ENCODE measurements at regions not wholly inside any gene's neighbourhood (a gene's known extent, or its start where the extent isn't known, plus 50 kb on each side); places are given as distances from the start of the nearest gene placed in this dataset.

DNA sequence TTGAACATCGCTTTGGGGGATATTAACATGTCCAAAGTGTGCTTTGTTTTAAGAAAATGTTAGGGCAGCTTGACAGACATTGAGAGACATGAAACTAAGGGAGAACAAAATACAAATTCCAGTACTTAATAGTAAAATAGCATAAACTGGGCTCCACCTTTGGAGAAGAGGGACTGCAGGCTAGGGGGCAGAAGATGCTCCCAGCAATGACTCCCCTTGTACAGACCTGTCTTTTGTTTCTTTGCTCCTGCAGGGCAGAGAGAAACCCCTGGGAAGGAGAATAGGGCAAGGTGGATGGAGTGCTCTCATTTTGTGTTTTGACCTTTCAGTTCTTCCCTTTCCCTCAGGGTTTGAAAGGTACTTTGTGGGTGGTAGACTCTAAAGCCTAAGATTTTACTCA, 115.6 kb upstream of the PLCB4 start:
- Histone ChIP-seq H3K36me3 (ENCODE audit: control insufficient read depth in 2 of 2, insufficient read depth in 1 of 2, low read length in 2 of 2) (no peaks in the 10 kb centered on the region; a peak in 1 of 3 replicates), H3K4me3 (ENCODE audit: low read depth, low read length) (no peak overlapping the region), H3K27ac (ENCODE audit: extremely low read depth, low read depth, low read length) (no peak overlapping the region), H3K9me3 (ENCODE audit: control insufficient read depth, insufficient read depth, low read depth, low read length) (no peaks in the 10 kb centered on the region), H3K4me1 (ENCODE audit: control insufficient read depth, insufficient read depth, low read length) (no peaks in the 10 kb centered on the region)
- TF ChIP-seq, protein P1, sequence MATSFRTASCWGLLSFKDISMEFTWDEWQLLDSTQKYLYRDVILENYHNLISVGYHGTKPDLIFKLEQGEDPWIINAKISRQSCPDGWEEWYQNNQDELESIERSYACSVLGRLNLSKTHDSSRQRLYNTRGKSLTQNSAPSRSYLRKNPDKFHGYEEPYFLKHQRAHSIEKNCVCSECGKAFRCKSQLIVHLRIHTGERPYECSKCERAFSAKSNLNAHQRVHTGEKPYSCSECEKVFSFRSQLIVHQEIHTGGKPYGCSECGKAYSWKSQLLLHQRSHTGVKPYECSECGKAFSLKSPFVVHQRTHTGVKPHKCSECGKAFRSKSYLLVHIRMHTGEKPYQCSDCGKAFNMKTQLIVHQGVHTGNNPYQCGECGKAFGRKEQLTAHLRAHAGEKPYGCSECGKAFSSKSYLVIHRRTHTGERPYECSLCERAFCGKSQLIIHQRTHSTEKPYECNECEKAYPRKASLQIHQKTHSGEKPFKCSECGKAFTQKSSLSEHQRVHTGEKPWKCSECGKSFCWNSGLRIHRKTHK (tag by site-specific recombination; IDR thresholded peaks at IDR 0.05) = no peak
- TF ChIP-seq ZNF596 (tag by site-specific recombination; IDR thresholded peaks at IDR 0.05) (no peak), ZNF529 (tag by site-specific recombination; IDR thresholded peaks at IDR 0.05; ENCODE audit: insufficient replicate concordance) (no peak), ZNF23 (tag by site-specific recombination; IDR thresholded peaks at IDR 0.05; ENCODE audit: borderline replicate concordance) (no peak), KLF9 (tag by site-specific recombination; IDR thresholded peaks at IDR 0.05; ENCODE audit: low read depth) (no peak), GLI2 (tag by site-specific recombination; IDR thresholded peaks at IDR 0.05; ENCODE audit: borderline replicate concordance, low read depth) (no peak), ZNF510 (tag by site-specific recombination; IDR thresholded peaks at IDR 0.05; ENCODE audit: insufficient replicate concordance) (no peak), ZNF223 (tag by site-specific recombination; IDR thresholded peaks at IDR 0.05) (no peak), ZNF121 (tag by site-specific recombination; IDR thresholded peaks at IDR 0.05) (no peak), ZNF354C (tag by site-specific recombination; IDR thresholded peaks at IDR 0.05; ENCODE audit: borderline replicate concordance, low read depth) (no peak), ZNF366 (tag by site-specific recombination; conservative IDR thresholded peaks at IDR 0.05) (no peak), ZNF549 (tag by site-specific recombination; IDR thresholded peaks at IDR 0.05) (no peak), IKZF3 (tag by site-specific recombination; IDR thresholded peaks at IDR 0.05) (no peak)
- TF ChIP-seq, protein P2, sequence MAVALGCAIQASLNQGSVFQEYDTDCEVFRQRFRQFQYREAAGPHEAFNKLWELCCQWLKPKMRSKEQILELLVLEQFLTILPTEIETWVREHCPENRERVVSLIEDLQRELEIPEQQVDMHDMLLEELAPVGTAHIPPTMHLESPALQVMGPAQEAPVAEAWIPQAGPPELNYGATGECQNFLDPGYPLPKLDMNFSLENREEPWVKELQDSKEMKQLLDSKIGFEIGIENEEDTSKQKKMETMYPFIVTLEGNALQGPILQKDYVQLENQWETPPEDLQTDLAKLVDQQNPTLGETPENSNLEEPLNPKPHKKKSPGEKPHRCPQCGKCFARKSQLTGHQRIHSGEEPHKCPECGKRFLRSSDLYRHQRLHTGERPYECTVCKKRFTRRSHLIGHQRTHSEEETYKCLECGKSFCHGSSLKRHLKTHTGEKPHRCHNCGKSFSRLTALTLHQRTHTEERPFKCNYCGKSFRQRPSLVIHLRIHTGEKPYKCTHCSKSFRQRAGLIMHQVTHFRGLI (tag by site-specific recombination; IDR thresholded peaks at IDR 0.05) = no peak
- TF ChIP-seq, protein P3, sequence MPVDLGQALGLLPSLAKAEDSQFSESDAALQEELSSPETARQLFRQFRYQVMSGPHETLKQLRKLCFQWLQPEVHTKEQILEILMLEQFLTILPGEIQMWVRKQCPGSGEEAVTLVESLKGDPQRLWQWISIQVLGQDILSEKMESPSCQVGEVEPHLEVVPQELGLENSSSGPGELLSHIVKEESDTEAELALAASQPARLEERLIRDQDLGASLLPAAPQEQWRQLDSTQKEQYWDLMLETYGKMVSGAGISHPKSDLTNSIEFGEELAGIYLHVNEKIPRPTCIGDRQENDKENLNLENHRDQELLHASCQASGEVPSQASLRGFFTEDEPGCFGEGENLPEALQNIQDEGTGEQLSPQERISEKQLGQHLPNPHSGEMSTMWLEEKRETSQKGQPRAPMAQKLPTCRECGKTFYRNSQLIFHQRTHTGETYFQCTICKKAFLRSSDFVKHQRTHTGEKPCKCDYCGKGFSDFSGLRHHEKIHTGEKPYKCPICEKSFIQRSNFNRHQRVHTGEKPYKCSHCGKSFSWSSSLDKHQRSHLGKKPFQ (tag by site-specific recombination; IDR thresholded peaks at IDR 0.05) = no peak
- TF ChIP-seq, protein P4, sequence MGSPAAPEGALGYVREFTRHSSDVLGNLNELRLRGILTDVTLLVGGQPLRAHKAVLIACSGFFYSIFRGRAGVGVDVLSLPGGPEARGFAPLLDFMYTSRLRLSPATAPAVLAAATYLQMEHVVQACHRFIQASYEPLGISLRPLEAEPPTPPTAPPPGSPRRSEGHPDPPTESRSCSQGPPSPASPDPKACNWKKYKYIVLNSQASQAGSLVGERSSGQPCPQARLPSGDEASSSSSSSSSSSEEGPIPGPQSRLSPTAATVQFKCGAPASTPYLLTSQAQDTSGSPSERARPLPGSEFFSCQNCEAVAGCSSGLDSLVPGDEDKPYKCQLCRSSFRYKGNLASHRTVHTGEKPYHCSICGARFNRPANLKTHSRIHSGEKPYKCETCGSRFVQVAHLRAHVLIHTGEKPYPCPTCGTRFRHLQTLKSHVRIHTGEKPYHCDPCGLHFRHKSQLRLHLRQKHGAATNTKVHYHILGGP (tag by site-specific recombination; IDR thresholded peaks at IDR 0.05) = no peak
- TF ChIP-seq, protein P5, sequence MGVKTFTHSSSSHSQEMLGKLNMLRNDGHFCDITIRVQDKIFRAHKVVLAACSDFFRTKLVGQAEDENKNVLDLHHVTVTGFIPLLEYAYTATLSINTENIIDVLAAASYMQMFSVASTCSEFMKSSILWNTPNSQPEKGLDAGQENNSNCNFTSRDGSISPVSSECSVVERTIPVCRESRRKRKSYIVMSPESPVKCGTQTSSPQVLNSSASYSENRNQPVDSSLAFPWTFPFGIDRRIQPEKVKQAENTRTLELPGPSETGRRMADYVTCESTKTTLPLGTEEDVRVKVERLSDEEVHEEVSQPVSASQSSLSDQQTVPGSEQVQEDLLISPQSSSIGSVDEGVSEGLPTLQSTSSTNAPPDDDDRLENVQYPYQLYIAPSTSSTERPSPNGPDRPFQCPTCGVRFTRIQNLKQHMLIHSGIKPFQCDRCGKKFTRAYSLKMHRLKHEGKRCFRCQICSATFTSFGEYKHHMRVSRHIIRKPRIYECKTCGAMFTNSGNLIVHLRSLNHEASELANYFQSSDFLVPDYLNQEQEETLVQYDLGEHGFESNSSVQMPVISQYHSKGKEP (tag by site-specific recombination; IDR thresholded peaks at IDR 0.05) = no peak
- TF ChIP-seq, protein P6, sequence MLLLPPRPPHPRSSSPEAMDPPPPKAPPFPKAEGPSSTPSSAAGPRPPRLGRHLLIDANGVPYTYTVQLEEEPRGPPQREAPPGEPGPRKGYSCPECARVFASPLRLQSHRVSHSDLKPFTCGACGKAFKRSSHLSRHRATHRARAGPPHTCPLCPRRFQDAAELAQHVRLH (tag by site-specific recombination; IDR thresholded peaks at IDR 0.05) = no peak
- ChIA-PET CTCF (no interaction called here), POLR2A (no interaction called here)

Data from HEK293 (cell line).